ENCODE measurements at regions not wholly inside any gene's neighbourhood (a gene's known extent, or its start where the extent isn't known, plus 50 kb on each side); places are given as distances from the start of the nearest gene placed in this dataset.
"Not testable (repeated sequence)": the region's sequence is repeated elsewhere in the genome, so short reads cannot be mapped to it uniquely, and the experiment has no call there.

GRCh38 chr2:172253190-172254052 is 150.7 kb upstream of the DLX2 start:
- no peak for DNase-seq (ENCODE audit: low read depth in 3 of 3, low spot score in 2 of 3)

GRCh38 chr2:172256886-172257285 is 154.2 kb upstream of the DLX2 start:
- DNase-seq (ENCODE audit: low read depth in 3 of 3, low spot score in 2 of 3), result no peak

GRCh38 chr2:172259827-172260226 is 157.1 kb upstream of the DLX2 start:
- no peak for DNase-seq (ENCODE audit: low read depth in 3 of 3, low spot score in 2 of 3)

GRCh38 chr2:172260336-172260735 is 157.6 kb upstream of the DLX2 start:
- DNase-seq (ENCODE audit: low read depth in 3 of 3, low spot score in 2 of 3), result no peak

- no peak for DNase-seq (ENCODE audit: low read depth in 3 of 3, low spot score in 2 of 3)
Measured at GRCh38 chr2:172261292-172261691, 158.6 kb upstream of the DLX2 start.

- no peak for DNase-seq (ENCODE audit: low read depth in 3 of 3, low spot score in 2 of 3)
Measured at GRCh38 chr2:172262486-172262885, 159.8 kb upstream of the DLX2 start.

- DNase-seq (ENCODE audit: low read depth in 3 of 3, low spot score in 2 of 3), result not testable (repeated sequence)
Measured at GRCh38 chr2:172264820-172265219, 162.1 kb upstream of the DLX2 start.

GRCh38 chr2:172269507-172270244 is 157.7 kb upstream of the ITGA6 start:
- not testable (repeated sequence) for DNase-seq (ENCODE audit: low read depth in 3 of 3, low spot score in 2 of 3)

- no peak for DNase-seq (ENCODE audit: low read depth in 3 of 3, low spot score in 2 of 3)
Measured at GRCh38 chr2:172270278-172271079, 156.9 kb upstream of the ITGA6 start.

GRCh38 chr2:172273910-172274571 is 153.3 kb upstream of the ITGA6 start:
- no peak for DNase-seq (ENCODE audit: low read depth in 3 of 3, low spot score in 2 of 3)

- DNase-seq (ENCODE audit: low read depth in 3 of 3, low spot score in 2 of 3), result no peak
Measured at GRCh38 chr2:172275239-172275638, 152.1 kb upstream of the ITGA6 start.

GRCh38 chr2:172276961-172277360 is 150.4 kb upstream of the ITGA6 start:
- DNase-seq (ENCODE audit: low read depth in 3 of 3, low spot score in 2 of 3), result no peak

GRCh38 chr2:172278667-172279066 is 148.7 kb upstream of the ITGA6 start:
- no peak for DNase-seq (ENCODE audit: low read depth in 3 of 3, low spot score in 2 of 3)

GRCh38 chr2:172279214-172279613 is 148.2 kb upstream of the ITGA6 start:
- DNase-seq (ENCODE audit: low read depth in 3 of 3, low spot score in 2 of 3), result no peak

- no peak for DNase-seq (ENCODE audit: low read depth in 3 of 3, low spot score in 2 of 3)
Measured at GRCh38 chr2:172279813-172280212, 147.6 kb upstream of the ITGA6 start.

GRCh38 chr2:172280571-172281361 is 146.6 kb upstream of the ITGA6 start:
- no peak for DNase-seq (ENCODE audit: low read depth in 3 of 3, low spot score in 2 of 3)

GRCh38 chr2:172281648-172282570 is 145.5 kb upstream of the ITGA6 start:
- DNase-seq (ENCODE audit: low read depth in 3 of 3, low spot score in 2 of 3), result no peak

- DNase-seq (ENCODE audit: low read depth in 3 of 3, low spot score in 2 of 3), result no peak
Measured at GRCh38 chr2:172282944-172283343, 144.4 kb upstream of the ITGA6 start.

- DNase-seq (ENCODE audit: low read depth in 3 of 3, low spot score in 2 of 3), result no peak
Measured at GRCh38 chr2:172283476-172283875, 143.9 kb upstream of the ITGA6 start.

Measured in right renal cortex interstitium (tissue), 3 donors.